NOMO-1 (cell line): ENCODE measurements at regions not wholly inside any gene's neighbourhood (a gene's known extent, or its start where the extent isn't known, plus 50 kb on each side); places are given as distances from the start of the nearest gene placed in this dataset.
"Not testable (repeated sequence)": the region's sequence is repeated elsewhere in the genome, so short reads cannot be mapped to it uniquely, and the experiment has no call there.

Source experiments
- DNase-seq, 2 experiments: peaks; one replicate each; lab custom pipeline; 2025; ENCODE audit not compliant: unreplicated experiment in 2 of 2; lab: John Stamatoyannopoulos, UW

- no peak for DNase-seq
Observed at GRCh38 chr2:207216457-207216856, 50.7 kb upstream of the KLF7 start.

GRCh38 chr2:207217442-207217841 lies 51.7 kb upstream of the KLF7 start:
- no peak for DNase-seq

GRCh38 chr2:207219081-207219630 lies 53.4 kb upstream of the KLF7 start:
- no peak for DNase-seq

GRCh38 chr2:207219676-207220501 lies 54.1 kb upstream of the KLF7 start:
- DNase-seq, result no peak

GRCh38 chr2:207221731-207222130 lies 56.0 kb upstream of the KLF7 start:
- no peak for DNase-seq

GRCh38 chr2:207223051-207223450 lies 57.3 kb upstream of the KLF7 start:
- DNase-seq, result no peak

- DNase-seq, result no peak
Observed at GRCh38 chr2:207224381-207224780, 58.6 kb upstream of the KLF7 start.

- no peak for DNase-seq
Observed at GRCh38 chr2:207224791-207225482, 59.2 kb upstream of the KLF7 start.

GRCh38 chr2:207225773-207226172 lies 60.0 kb upstream of the KLF7 start:
- no peak for DNase-seq

- DNase-seq, result no peak
Observed at GRCh38 chr2:207226243-207226642, 60.5 kb upstream of the KLF7 start.

- DNase-seq, result no peak
Observed at GRCh38 chr2:207226671-207227061, 60.9 kb upstream of the KLF7 start.

GRCh38 chr2:207227062-207227748 lies 61.5 kb upstream of the KLF7 start:
- no peak for DNase-seq

GRCh38 chr2:207227749-207228145 lies 62.0 kb upstream of the KLF7 start:
- DNase-seq, result no peak

GRCh38 chr2:207228402-207228801 lies 62.7 kb upstream of the KLF7 start:
- no peak for DNase-seq

- no peak for DNase-seq
Observed at GRCh38 chr2:207229161-207229560, 63.4 kb upstream of the KLF7 start.

- DNase-seq, result no peak
Observed at GRCh38 chr2:207230261-207231105, 64.7 kb upstream of the KLF7 start.

- no peak for DNase-seq
Observed at GRCh38 chr2:207231106-207231865, 65.5 kb upstream of the KLF7 start.

- DNase-seq, result no peak
Observed at GRCh38 chr2:207231967-207232366, 66.2 kb upstream of the KLF7 start.

- not testable (repeated sequence) for DNase-seq
Observed at GRCh38 chr2:207233141-207233540, 67.4 kb upstream of the KLF7 start.

GRCh38 chr2:207233731-207234130 lies 68.0 kb upstream of the KLF7 start:
- no peak for DNase-seq
